Stimulated activated memory B cell treated with anti-CD40 and anti-IgM and Interleukin-4, amounts not matched to agents 10 μg/mL and 1 μg/mL and 100 μg/mL, for 72 hours (primary cell): ENCODE measurements at regions not wholly inside any gene's neighbourhood (a gene's known extent, or its start where the extent isn't known, plus 50 kb on each side); places are given as distances from the start of the nearest gene placed in this dataset.

ENCODE experiments used
- ATAC-seq: fragments of 150-1000 bp; cut with Tn5 transposase; 2 replicates; pipeline ENCODE4 v1.10.0; 2021
- H3K27ac Mint-ChIP-seq: one replicate; pipeline ENCODE4 v1.8.0; 2022; ENCODE audit warnings: mild to moderate bottlenecking, mixed read lengths
- H3K27me3 Mint-ChIP-seq: one replicate; pipeline ENCODE4 v1.8.0; 2022; ENCODE audit warnings: mixed read lengths
- H3K36me3 Mint-ChIP-seq: one replicate; pipeline ENCODE4 v1.8.0; 2022; ENCODE audit warnings: mixed read lengths
- H3K4me1 Mint-ChIP-seq: one replicate; pipeline ENCODE4 v1.8.0; 2022; ENCODE audit warnings: mixed read lengths
- H3K4me3 Mint-ChIP-seq: one replicate; pipeline ENCODE4 v1.8.0; 2022; ENCODE audit warnings: mild to moderate bottlenecking, moderate library complexity, mixed read lengths
- H3K9me3 Mint-ChIP-seq: one replicate; pipeline ENCODE4 v1.8.0; 2022; ENCODE audit warnings: mixed read lengths

- Mint-ChIP-seq H3K4me1 (no peaks in the 10 kb centered on the region), H3K4me3 (no peak overlapping the region), H3K36me3 (no peaks in the 10 kb centered on the region), H3K27ac (no peak overlapping the region), H3K27me3 (no peaks in the 10 kb centered on the region), H3K9me3 (peaks cover 6% of the 10 kb centered on the region)
- no peak for ATAC-seq
Measured at GRCh38 chr3:31349001-31349748, 183.6 kb upstream of the STT3B start.

GRCh38 chr3:31350307-31350706 lies 182.4 kb upstream of the STT3B start:
- no peak overlapping the region for H3K27ac Mint-ChIP-seq
- H3K27me3 Mint-ChIP-seq, result no peaks in the 10 kb centered on the region
- H3K4me3 Mint-ChIP-seq, result no peak overlapping the region
- H3K9me3 Mint-ChIP-seq, result peaks cover 4% of the 10 kb centered on the region
- H3K4me1 Mint-ChIP-seq, result no peaks in the 10 kb centered on the region
- ATAC-seq, result no peak
- H3K36me3 Mint-ChIP-seq, result no peaks in the 10 kb centered on the region

DNA sequence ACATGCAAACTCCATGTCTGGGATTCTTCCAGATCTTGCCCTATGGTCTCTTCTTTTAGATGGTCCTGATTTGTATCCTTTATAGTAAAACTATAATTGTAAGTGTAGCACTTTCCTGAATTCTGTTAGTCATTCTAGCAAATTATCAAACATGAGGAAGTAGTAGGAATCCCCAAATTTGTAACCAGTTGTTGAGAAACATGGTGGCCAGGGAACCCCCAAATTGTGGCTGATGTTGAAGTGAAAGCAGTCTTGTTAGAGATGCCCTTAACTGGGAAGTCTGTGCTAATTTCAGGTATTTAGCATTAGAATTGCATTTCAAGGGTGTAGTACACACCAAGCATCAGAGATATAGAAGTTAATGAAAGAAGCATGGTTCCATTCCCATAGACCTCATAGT lies 180.4 kb upstream of the STT3B start:
- no peaks in the 10 kb centered on the region for H3K9me3 Mint-ChIP-seq
- H3K4me1 Mint-ChIP-seq, result no peaks in the 10 kb centered on the region
- H3K36me3 Mint-ChIP-seq, result no peaks in the 10 kb centered on the region
- ATAC-seq, result no peak
- H3K27me3 Mint-ChIP-seq, result no peaks in the 10 kb centered on the region
- H3K4me3 Mint-ChIP-seq, result no peak overlapping the region
- no peak overlapping the region for H3K27ac Mint-ChIP-seq

- Mint-ChIP-seq H3K9me3 (no peaks in the 10 kb centered on the region), H3K27ac (no peak overlapping the region), H3K4me3 (no peak overlapping the region), H3K4me1 (no peaks in the 10 kb centered on the region), H3K27me3 (no peaks in the 10 kb centered on the region), H3K36me3 (no peaks in the 10 kb centered on the region)
- ATAC-seq, result no peak
Measured at GRCh38 chr3:31353166-31353565, 179.6 kb upstream of the STT3B start.

DNA sequence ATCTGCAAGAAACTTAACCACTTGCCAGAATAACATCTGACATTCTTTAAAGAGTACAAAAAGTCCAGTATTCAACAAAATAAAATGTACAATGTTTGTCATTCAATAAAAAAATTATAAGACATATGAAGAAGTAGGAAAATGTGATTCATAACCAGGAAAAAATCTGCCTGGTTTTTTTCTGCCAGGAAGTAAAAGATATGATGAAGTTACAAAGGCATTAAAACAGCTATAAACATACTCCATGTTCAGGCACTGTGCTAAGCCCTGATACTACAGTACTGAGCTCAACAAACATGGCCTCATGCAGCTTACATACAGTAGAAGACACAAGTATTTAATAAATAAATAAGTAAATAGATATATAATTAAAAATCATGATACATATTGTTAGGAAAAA lies 178.4 kb upstream of the STT3B start:
- ATAC-seq, result no peak

GRCh38 chr3:31355807-31356206 lies 176.9 kb upstream of the STT3B start:
- Mint-ChIP-seq H3K27me3 (no peaks in the 10 kb centered on the region), H3K27ac (no peak overlapping the region), H3K4me1 (no peaks in the 10 kb centered on the region), H3K36me3 (no peaks in the 10 kb centered on the region), H3K4me3 (no peak overlapping the region), H3K9me3 (no peaks in the 10 kb centered on the region)
- no peak for ATAC-seq

More for the DNA sequence above, 178.4 kb upstream of the STT3B start:
- Mint-ChIP-seq H3K9me3 (no peaks in the 10 kb centered on the region), H3K4me1 (no peaks in the 10 kb centered on the region), H3K4me3 (no peak overlapping the region), H3K27me3 (no peaks in the 10 kb centered on the region), H3K27ac (no peak overlapping the region), H3K36me3 (no peaks in the 10 kb centered on the region)

- H3K4me3 Mint-ChIP-seq, result no peak overlapping the region
- H3K27me3 Mint-ChIP-seq, result no peaks in the 10 kb centered on the region
- no peaks in the 10 kb centered on the region for H3K9me3 Mint-ChIP-seq
- H3K36me3 Mint-ChIP-seq, result no peaks in the 10 kb centered on the region
- no peaks in the 10 kb centered on the region for H3K4me1 Mint-ChIP-seq
- no peak overlapping the region for H3K27ac Mint-ChIP-seq
- peak; percentile 31 for ATAC-seq
Measured at GRCh38 chr3:31356941-31357340, 175.8 kb upstream of the STT3B start.

DNA sequence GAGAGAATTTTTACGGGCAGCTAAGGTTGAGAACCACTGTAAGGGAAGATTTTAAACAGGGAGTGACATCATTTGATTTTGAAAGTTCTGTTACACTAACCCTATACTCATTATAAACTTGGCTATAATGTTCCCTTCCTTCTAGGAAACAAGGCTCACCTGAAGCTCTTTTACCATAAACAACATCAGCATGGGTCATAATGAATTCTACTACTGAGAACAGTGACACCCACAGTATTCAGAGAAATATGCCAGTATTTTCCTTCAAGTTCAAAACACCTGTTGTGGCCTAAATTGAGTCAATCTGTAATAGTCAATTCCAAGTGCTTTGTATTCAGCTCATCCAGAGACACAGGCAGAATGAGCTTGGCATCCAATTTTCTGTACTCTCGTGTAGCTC lies 175.3 kb upstream of the STT3B start:
- no peaks in the 10 kb centered on the region for H3K9me3 Mint-ChIP-seq
- H3K4me1 Mint-ChIP-seq, result no peaks in the 10 kb centered on the region
- H3K36me3 Mint-ChIP-seq, result no peaks in the 10 kb centered on the region
- H3K27ac Mint-ChIP-seq, result no peak overlapping the region
- no peaks in the 10 kb centered on the region for H3K27me3 Mint-ChIP-seq
- no peak overlapping the region for H3K4me3 Mint-ChIP-seq
- ATAC-seq, result no peak

- no peaks in the 10 kb centered on the region for H3K9me3 Mint-ChIP-seq
- no peaks in the 10 kb centered on the region for H3K27me3 Mint-ChIP-seq
- no peaks in the 10 kb centered on the region for H3K36me3 Mint-ChIP-seq
- H3K4me3 Mint-ChIP-seq, result no peak overlapping the region
- no peak for ATAC-seq
- H3K4me1 Mint-ChIP-seq, result peaks cover under 1% of the 10 kb centered on the region
- H3K27ac Mint-ChIP-seq, result no peak overlapping the region
Measured at GRCh38 chr3:31358473-31359070, 174.2 kb upstream of the STT3B start.

DNA sequence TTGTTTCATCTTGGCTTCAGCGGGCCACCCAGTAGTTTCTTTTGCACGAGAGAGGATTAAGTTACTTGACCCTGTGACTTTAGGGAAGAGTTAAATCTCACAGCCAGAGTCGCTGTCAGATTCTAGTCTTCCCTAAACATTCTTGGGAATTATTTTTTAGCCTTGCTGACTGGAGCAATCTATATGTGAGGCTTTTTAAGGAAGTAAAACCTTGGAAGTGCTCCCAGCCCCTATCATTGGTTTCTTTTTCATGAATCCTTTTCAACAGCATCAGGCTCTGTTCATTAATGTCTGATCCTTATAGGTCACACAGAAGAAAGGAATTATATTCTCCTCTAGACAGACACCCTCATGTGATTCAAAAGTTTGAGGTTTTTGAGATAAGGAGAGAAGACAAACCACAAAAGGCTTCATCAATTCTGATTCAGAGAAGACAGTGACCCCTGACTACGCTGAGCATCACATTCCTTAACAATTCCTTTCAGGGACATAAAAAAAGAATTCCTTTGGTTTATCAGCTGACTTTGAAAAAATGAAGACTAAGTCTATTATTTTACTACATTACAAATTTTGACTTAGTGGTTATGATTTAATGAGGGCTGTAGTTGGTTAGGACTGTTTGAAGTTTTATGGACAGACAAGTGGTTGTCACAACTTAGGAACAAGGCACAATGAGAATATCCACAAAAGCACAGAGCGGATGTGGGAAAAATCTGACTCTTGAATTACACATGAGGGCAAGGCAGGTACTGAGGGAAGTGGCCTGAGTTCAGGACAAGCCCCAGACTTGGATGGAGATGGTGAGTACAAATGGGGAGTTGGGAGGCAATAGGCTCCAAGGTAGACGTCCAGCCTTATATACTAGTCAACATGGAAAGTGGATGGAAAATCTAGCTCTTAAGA lies 171.1 kb upstream of the STT3B start:
- Mint-ChIP-seq H3K36me3 (no peaks in the 10 kb centered on the region), H3K9me3 (no peaks in the 10 kb centered on the region), H3K4me1 (peaks cover 4% of the 10 kb centered on the region), H3K4me3 (no peak overlapping the region), H3K27ac (no peak overlapping the region), H3K27me3 (no peaks in the 10 kb centered on the region)
- ATAC-seq, result no peak

- Mint-ChIP-seq H3K4me1 (peaks cover 4% of the 10 kb centered on the region), H3K27ac (no peak overlapping the region), H3K27me3 (no peaks in the 10 kb centered on the region), H3K36me3 (no peaks in the 10 kb centered on the region), H3K4me3 (no peak overlapping the region), H3K9me3 (no peaks in the 10 kb centered on the region)
- no peak for ATAC-seq
Measured at GRCh38 chr3:31364188-31364587, 168.5 kb upstream of the STT3B start.

GRCh38 chr3:31364711-31365110 lies 168.0 kb upstream of the STT3B start:
- no peak overlapping the region for H3K4me3 Mint-ChIP-seq
- no peaks in the 10 kb centered on the region for H3K36me3 Mint-ChIP-seq
- no peak overlapping the region for H3K27ac Mint-ChIP-seq
- H3K4me1 Mint-ChIP-seq, result peaks cover 4% of the 10 kb centered on the region
- H3K9me3 Mint-ChIP-seq, result no peaks in the 10 kb centered on the region
- ATAC-seq, result no peak
- H3K27me3 Mint-ChIP-seq, result no peaks in the 10 kb centered on the region

DNA sequence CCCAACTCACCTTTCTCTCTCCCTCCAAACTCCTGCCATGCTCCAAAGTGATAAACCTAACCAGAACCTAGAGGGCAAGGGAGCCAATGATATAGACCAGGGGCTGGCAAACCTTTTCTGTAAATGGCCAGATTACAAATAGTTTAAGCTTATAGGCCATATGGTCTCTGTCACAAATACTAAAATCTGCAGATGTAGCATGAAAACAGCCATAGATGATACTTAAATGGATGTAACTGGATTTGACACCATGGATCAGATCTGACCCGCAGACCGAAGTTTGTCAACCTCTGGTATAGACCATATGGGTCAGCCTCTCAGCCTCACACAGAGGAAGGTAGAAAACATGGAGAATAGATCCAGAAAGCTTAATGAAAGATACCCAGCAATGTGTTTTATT lies 165.2 kb upstream of the STT3B start:
- Mint-ChIP-seq H3K4me1 (peaks cover 4% of the 10 kb centered on the region), H3K9me3 (no peaks in the 10 kb centered on the region), H3K27ac (no peak overlapping the region), H3K27me3 (peaks cover 7% of the 10 kb centered on the region), H3K36me3 (no peaks in the 10 kb centered on the region), H3K4me3 (no peak overlapping the region)
- no peak for ATAC-seq

- ATAC-seq, result no peak
- no peaks in the 10 kb centered on the region for H3K4me1 Mint-ChIP-seq
- no peak overlapping the region for H3K4me3 Mint-ChIP-seq
- H3K9me3 Mint-ChIP-seq, result no peaks in the 10 kb centered on the region
- no peaks in the 10 kb centered on the region for H3K36me3 Mint-ChIP-seq
- H3K27ac Mint-ChIP-seq, result no peak overlapping the region
- peaks cover 8% of the 10 kb centered on the region for H3K27me3 Mint-ChIP-seq
Measured at GRCh38 chr3:31369637-31370379, 162.9 kb upstream of the STT3B start.

DNA sequence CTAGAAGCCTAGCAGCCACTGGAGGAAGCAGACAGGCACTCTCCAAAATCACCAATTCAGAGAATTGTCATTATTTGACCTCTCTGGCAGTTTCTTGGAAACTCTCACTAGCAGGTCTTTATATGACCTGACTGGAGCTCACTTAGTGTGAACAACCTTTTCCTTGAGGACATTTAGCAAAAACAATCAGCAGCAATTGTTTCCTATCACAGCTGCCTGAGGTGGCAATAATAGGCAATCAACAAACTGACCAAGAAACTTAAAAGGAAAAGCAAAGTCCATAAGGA lies 162.4 kb upstream of the STT3B start:
- H3K4me3 Mint-ChIP-seq, result no peak overlapping the region
- no peak overlapping the region for H3K27ac Mint-ChIP-seq
- no peak for ATAC-seq
- H3K4me1 Mint-ChIP-seq, result no peaks in the 10 kb centered on the region
- H3K9me3 Mint-ChIP-seq, result no peaks in the 10 kb centered on the region
- H3K27me3 Mint-ChIP-seq, result peaks cover 8% of the 10 kb centered on the region
- H3K36me3 Mint-ChIP-seq, result no peaks in the 10 kb centered on the region
